Activated T-cell treated with anti-CD3 and anti-CD28 coated beads, Interleukin-2, amount 50 U/mL, for 48 hours (primary cell): ENCODE measurements at regions not wholly inside any gene's neighbourhood (a gene's known extent, or its start where the extent isn't known, plus 50 kb on each side); places are given as distances from the start of the nearest gene placed in this dataset.
"Not testable (repeated sequence)": the region's sequence is repeated elsewhere in the genome, so short reads cannot be mapped to it uniquely, and the experiment has no call there.

Experiments
- DNase-seq, 2 experiments: peaks; one replicate each; pipeline ENCODE4 v3.0.0-alpha.2; 2020

- DNase-seq = no peak
Observed at GRCh38 chr19:29006057-29006735, 206.8 kb downstream of the UQCRFS1 start.

GRCh38 chr19:29004796-29005195 is 208.2 kb downstream of the UQCRFS1 start:
- no peak for DNase-seq

- no peak for DNase-seq
Observed at GRCh38 chr19:29003641-29004409, 209.1 kb downstream of the UQCRFS1 start.

GRCh38 chr19:29002336-29002735 is 210.6 kb downstream of the UQCRFS1 start:
- no peak for DNase-seq

- no peak for DNase-seq
Observed at GRCh38 chr19:29001597-29002245, 211.2 kb downstream of the UQCRFS1 start.

- DNase-seq = no peak
Observed at GRCh38 chr19:29001141-29001581, 211.8 kb downstream of the UQCRFS1 start.

GRCh38 chr19:28999724-29000433 is 213.1 kb downstream of the UQCRFS1 start:
- DNase-seq = no peak

GRCh38 chr19:28998974-28999373 is 214.0 kb downstream of the UQCRFS1 start:
- no peak for DNase-seq

- DNase-seq = not testable (repeated sequence)
Observed at GRCh38 chr19:28997866-28998265, 215.1 kb downstream of the UQCRFS1 start.

- DNase-seq = no peak
Observed at GRCh38 chr19:28990522-28990921, 222.4 kb downstream of the UQCRFS1 start.

- no peak for DNase-seq
Observed at GRCh38 chr19:28989739-28990138, 223.2 kb downstream of the UQCRFS1 start.

- DNase-seq = no peak
Observed at GRCh38 chr19:28988066-28988465, 224.9 kb downstream of the UQCRFS1 start.

- no peak for DNase-seq
Observed at GRCh38 chr19:28987177-28987576, 225.8 kb downstream of the UQCRFS1 start.

- no peak for DNase-seq
Observed at GRCh38 chr19:28985201-28985600, 227.8 kb downstream of the UQCRFS1 start.

- no peak for DNase-seq
Observed at GRCh38 chr19:28984315-28984714, 228.6 kb downstream of the UQCRFS1 start.

GRCh38 chr19:28983430-28983829 is 229.5 kb downstream of the UQCRFS1 start:
- DNase-seq = no peak

GRCh38 chr19:28981994-28982393 is 231.0 kb downstream of the UQCRFS1 start:
- no peak for DNase-seq

- DNase-seq = no peak
Observed at GRCh38 chr19:28981518-28981917, 231.4 kb downstream of the UQCRFS1 start.

- DNase-seq = no peak
Observed at GRCh38 chr19:28980236-28980868, 232.6 kb downstream of the UQCRFS1 start.

GRCh38 chr19:28977826-28978225 is 235.1 kb downstream of the UQCRFS1 start:
- no peak for DNase-seq

GRCh38 chr19:28972058-28972852 is 240.7 kb downstream of the UQCRFS1 start:
- DNase-seq = no peak

GRCh38 chr19:28971513-28971912 is 241.4 kb downstream of the UQCRFS1 start:
- no peak for DNase-seq
